GM12874 (cell line): ENCODE measurements at regions not wholly inside any gene's neighbourhood (a gene's known extent, or its start where the extent isn't known, plus 50 kb on each side); places are given as distances from the start of the nearest gene placed in this dataset.
A peak's percentile ranks its signal among the peaks of the same experiment; 100 is the strongest.

Experiments used
- TF ChIP-seq, protein P1 (sequence below): IDR thresholded peaks from 2 replicates; pipeline ENCODE4 v1.5.1; 2011; ENCODE audit warnings: low read depth, mild to moderate bottlenecking, control low read depth, low read length, moderate library complexity; ENCODE audit not compliant: insufficient read depth

DNA sequence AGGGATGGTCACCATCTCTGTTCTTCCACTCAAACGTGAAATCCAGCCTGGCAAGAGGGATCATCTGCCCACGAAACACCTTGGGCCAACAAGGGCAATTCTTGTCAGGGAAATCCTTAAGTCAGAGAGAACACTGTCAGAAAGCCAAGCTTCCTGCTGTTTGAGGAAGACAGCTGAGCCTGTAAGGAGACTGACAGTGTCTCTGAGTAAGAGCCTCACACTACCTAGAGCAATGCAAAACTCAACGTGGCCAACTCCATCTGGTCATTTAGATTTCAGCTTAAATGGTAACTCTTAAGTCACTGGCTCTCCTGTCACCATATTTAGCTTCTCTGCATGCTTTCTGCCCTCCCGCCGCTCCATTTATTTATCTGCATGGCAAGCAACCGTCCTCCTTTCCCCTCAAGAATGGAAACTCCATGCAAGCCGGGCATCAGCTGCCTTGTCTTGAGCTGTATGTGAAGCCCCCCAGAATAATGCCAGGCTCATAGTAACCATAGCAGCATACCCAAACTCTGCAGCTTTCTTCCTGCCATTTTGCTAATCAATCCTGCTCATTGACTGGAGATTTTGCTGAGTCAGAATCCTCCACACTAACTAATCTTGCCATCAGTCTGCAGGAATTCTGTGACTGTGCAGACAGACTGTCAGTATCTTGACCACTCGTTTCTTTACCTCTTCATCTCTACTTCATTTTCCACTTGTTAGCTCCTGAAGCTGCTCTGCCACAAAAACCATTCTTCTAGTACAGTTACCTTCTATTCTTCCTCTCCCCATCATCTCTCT, 159.8 kb downstream of the IRS2 start:
- TF ChIP-seq, protein P1, sequence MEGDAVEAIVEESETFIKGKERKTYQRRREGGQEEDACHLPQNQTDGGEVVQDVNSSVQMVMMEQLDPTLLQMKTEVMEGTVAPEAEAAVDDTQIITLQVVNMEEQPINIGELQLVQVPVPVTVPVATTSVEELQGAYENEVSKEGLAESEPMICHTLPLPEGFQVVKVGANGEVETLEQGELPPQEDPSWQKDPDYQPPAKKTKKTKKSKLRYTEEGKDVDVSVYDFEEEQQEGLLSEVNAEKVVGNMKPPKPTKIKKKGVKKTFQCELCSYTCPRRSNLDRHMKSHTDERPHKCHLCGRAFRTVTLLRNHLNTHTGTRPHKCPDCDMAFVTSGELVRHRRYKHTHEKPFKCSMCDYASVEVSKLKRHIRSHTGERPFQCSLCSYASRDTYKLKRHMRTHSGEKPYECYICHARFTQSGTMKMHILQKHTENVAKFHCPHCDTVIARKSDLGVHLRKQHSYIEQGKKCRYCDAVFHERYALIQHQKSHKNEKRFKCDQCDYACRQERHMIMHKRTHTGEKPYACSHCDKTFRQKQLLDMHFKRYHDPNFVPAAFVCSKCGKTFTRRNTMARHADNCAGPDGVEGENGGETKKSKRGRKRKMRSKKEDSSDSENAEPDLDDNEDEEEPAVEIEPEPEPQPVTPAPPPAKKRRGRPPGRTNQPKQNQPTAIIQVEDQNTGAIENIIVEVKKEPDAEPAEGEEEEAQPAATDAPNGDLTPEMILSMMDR: no peak

DNA sequence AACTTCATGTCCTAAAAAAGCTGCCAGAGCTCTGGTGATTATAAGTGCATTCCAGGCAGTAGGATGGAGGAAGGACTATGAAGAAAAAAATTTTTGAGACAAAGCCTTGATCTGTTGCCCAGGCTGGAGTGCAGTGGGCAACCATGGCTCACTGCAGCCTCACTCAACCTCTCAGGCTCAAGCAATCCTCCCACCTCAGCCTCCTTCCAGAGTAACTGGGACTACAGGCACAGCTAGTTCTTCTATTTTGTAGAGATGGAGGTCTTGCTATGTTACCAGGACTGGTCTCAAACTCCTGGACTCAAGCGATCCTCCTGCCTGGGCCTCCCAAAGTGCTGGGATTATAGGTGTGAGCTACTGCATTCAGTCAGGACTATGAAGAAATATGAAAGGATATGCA, 161.2 kb downstream of the IRS2 start:
- TF ChIP-seq, protein P1: no peak

DNA sequence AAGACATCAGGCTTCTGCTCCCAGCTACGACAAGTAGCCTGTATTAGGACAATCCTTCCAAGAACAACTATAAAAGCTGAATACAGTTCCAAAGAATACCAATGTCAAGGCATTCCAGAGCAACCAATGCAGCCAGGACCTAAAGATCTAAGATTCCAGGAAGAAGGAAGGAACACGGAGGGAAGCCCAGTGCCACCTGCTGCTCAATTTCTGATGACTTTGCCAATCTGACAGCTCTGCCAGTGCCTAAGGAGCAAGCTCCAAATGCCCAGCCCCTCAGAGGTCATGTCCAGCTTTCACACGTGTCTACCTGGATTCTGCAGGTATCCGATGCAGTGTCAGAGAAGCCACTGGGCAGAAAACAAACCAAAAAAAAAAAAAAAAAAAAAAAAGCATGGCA, 164.4 kb downstream of the IRS2 start:
- TF ChIP-seq, protein P1: no peak

DNA sequence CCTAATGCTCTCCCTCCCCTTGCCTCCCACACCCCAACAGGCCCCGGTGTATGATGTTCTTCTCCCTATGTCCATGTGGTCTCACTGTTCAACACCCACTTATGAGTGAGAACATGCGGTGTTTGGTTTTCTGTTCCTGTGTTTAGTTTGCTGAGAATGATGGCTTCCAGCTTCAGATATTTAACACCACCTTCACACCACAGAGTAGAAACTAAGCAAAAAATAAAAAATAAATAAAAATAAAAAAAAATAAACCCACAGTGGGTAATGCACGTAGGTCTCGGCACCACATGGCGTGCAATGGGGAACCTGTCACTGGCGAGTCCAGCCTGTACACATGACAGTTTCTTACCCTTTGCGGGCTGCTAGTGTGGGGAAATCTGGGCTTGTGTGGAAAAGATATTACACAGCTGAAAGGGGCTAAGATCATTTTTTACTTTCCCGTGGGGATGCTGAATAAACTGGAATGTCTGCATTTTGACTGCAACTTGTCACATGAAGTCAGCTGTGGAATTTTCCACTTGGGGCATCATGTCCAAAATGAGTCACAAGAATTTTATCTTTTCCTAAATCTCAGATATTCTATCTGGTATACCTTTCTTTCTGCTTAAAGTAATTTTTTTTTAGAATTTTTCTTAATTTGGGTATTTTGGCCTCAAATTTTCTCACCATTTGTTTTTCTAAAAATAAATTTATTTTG, 170.5 kb downstream of the IRS2 start:
- TF ChIP-seq, protein P1: no peak

DNA sequence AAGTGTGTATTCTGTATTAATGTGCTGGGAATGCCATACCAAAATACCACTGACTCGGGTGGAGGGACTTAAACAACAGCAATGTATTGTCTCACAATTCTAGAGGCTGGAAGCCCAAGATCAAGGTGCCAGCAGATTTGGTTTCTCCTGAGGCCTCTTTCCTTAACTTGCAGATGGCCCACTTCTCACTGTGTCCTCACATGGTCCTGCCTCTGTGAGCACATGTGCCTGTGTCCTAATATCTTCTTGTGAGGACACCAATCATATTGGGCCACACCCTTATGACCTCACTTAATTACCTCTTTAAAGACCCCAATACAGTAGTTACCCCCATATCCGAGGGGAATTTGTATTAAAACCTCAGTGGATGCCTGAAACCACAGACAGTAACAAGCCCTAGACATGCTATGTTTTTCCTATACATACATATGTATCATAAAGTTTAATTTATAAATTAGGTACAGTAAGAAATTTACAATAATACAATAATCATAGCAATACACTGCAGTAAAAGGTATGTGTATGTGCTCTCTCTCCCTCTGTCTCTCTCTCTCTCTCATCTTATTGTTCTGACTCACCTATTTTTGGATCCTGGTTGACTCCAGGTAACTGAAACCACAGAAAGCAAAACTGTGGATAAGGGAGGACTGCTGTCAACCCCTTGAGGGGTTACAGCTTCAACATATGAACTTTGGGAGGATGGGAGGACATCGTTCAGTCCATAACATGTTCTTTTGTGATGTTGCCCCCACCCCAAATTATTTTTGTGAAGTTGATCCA, 174.3 kb downstream of the IRS2 start:
- TF ChIP-seq, protein P1: no peak

DNA sequence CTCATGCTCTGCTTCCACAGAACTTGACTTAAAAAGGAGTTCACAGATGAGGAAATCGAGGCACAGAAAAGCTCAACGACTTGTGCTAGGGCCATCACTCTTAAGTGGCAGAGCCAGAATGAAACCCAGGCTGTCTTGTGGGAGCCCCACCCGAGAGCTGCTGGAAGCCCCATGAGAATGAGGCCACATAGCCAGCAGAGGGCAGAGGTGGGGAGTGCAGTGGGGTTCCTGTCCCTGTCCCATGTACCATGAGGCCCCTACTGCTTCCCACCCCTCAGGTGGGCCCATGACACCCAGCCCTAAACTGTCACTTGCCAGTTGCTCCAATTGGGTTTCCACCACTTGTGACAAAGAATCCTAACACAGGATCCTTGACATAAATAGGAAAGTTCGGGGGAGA, 175.9 kb downstream of the IRS2 start:
- TF ChIP-seq, protein P1: 0 out of 2 replicates have a peak, but pooled peaks have one; percentile 31

DNA sequence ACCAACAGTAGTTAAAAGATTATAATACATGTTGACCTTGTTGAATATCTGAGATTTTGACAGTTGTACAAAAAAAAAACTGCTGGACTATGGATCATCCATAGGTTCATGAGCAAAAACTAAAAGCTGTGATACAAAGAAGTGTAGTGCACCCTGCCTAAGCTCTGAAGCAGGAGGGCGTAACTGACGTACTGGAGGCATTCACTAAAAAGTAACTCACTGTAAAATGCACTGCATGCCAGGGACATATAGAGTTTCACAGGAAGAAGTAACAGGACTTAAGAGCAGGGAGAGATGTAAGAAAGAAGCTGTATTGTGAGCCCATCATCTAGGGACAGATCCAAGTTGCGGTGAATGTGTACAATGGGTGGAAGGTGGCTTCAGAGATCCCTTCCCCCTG, 177.9 kb downstream of the IRS2 start:
- TF ChIP-seq, protein P1: no peak
